ENCODE measurements at regions not wholly inside any gene's neighbourhood (a gene's known extent, or its start where the extent isn't known, plus 50 kb on each side); places are given as distances from the start of the nearest gene placed in this dataset.
A peak's percentile ranks its signal among the peaks of the same experiment; 100 is the strongest.

GRCh38 chr15:97679106-97679688 is 281.3 kb upstream of the ARRDC4 start:
- no peak for DNase-seq

GRCh38 chr15:97680606-97681220 is 279.8 kb upstream of the ARRDC4 start:
- no peak for DNase-seq

GRCh38 chr15:97683831-97684230 is 276.7 kb upstream of the ARRDC4 start:
- DNase-seq, result no peak

- DNase-seq, result peak; percentile 34
Observed at GRCh38 chr15:97684249-97684648, 276.3 kb upstream of the ARRDC4 start.

- no peak for DNase-seq
Observed at GRCh38 chr15:97686324-97686723, 274.2 kb upstream of the ARRDC4 start.

GRCh38 chr15:97687654-97688053 is 272.8 kb upstream of the ARRDC4 start:
- no peak for DNase-seq

GRCh38 chr15:97688177-97688576 is 272.3 kb upstream of the ARRDC4 start:
- DNase-seq, result no peak

GRCh38 chr15:97688886-97689285 is 271.6 kb upstream of the ARRDC4 start:
- no peak for DNase-seq

GRCh38 chr15:97691078-97691477 is 269.4 kb upstream of the ARRDC4 start:
- DNase-seq, result no peak

- no peak for DNase-seq
Observed at GRCh38 chr15:97691799-97692198, 268.7 kb upstream of the ARRDC4 start.

- no peak for DNase-seq
Observed at GRCh38 chr15:97692301-97693015, 268.0 kb upstream of the ARRDC4 start.

GRCh38 chr15:97694456-97694855 is 266.0 kb upstream of the ARRDC4 start:
- no peak for DNase-seq

- no peak for DNase-seq
Observed at GRCh38 chr15:97703400-97703799, 257.1 kb upstream of the ARRDC4 start.

- DNase-seq, result no peak
Observed at GRCh38 chr15:97706059-97706458, 254.4 kb upstream of the ARRDC4 start.

- DNase-seq, result no peak
Observed at GRCh38 chr15:97708252-97708651, 252.3 kb upstream of the ARRDC4 start.

- DNase-seq, result no peak
Observed at GRCh38 chr15:97712530-97712929, 248.0 kb upstream of the ARRDC4 start.

GRCh38 chr15:97717806-97718205 is 242.7 kb upstream of the ARRDC4 start:
- no peak for DNase-seq

- DNase-seq, result no peak
Observed at GRCh38 chr15:97718509-97718908, 242.0 kb upstream of the ARRDC4 start.

- DNase-seq, result no peak
Observed at GRCh38 chr15:97728791-97729190, 231.7 kb upstream of the ARRDC4 start.

GRCh38 chr15:97729270-97729669 is 231.2 kb upstream of the ARRDC4 start:
- DNase-seq, result no peak

GRCh38 chr15:97730315-97730714 is 230.2 kb upstream of the ARRDC4 start:
- DNase-seq, result no peak

GRCh38 chr15:97731859-97732258 is 228.6 kb upstream of the ARRDC4 start:
- no peak for DNase-seq

GRCh38 chr15:97733373-97733772 is 227.1 kb upstream of the ARRDC4 start:
- no peak for DNase-seq

GRCh38 chr15:97736748-97737147 is 223.8 kb upstream of the ARRDC4 start:
- DNase-seq, result no peak

Data from NCI-H1436 (cell line).